ENCODE measurements at regions not wholly inside any gene's neighbourhood (a gene's known extent, or its start where the extent isn't known, plus 50 kb on each side); places are given as distances from the start of the nearest gene placed in this dataset.

- Histone ChIP-seq H3K4me1 (no peaks in the 10 kb centered on the region), H3K27me3 (ENCODE audit: insufficient read depth in 3 of 3, low read length in 2 of 3) (no peaks in the 10 kb centered on the region), H3K9me3 (no peaks in the 10 kb centered on the region), H3K36me3 (ENCODE audit: insufficient read depth in 1 of 2, low read depth in 1 of 2) (no peaks in the 10 kb centered on the region), H3K27ac (no peak overlapping the region), H3K4me3 (no peak overlapping the region)
- TF ChIP-seq CTCF (IDR thresholded peaks at IDR 0.05), result no peak
- 71 to 83% (median 77%) methylated on average over 5 of the region's 5 CpGs for WGBS, 3 donors
- intact Hi-C loops (cut with DNase I), result no loop called here
- DNase-seq, result no peak
- ATAC-seq, result no peak
Observed at GRCh38 chr18:56127322-56128099, 510.9 kb downstream of the TXNL1 start.

- no peak for DNase-seq
- WGBS, 3 donors, result 65 to 74% (median 72%) methylated on average over 2 of the region's 2 CpGs
- Histone ChIP-seq H3K27me3 (ENCODE audit: insufficient read depth in 3 of 3, low read length in 2 of 3) (no peaks in the 10 kb centered on the region), H3K9me3 (no peaks in the 10 kb centered on the region), H3K4me3 (no peak overlapping the region), H3K27ac (no peak overlapping the region), H3K4me1 (no peaks in the 10 kb centered on the region), H3K36me3 (ENCODE audit: insufficient read depth in 1 of 2, low read depth in 1 of 2) (no peaks in the 10 kb centered on the region)
- TF ChIP-seq CTCF (IDR thresholded peaks at IDR 0.05), result no peak
- intact Hi-C loops (cut with DNase I), result no loop called here
- no peak for ATAC-seq
Observed at GRCh38 chr18:56124186-56124585, 514.2 kb downstream of the TXNL1 start.

DNA sequence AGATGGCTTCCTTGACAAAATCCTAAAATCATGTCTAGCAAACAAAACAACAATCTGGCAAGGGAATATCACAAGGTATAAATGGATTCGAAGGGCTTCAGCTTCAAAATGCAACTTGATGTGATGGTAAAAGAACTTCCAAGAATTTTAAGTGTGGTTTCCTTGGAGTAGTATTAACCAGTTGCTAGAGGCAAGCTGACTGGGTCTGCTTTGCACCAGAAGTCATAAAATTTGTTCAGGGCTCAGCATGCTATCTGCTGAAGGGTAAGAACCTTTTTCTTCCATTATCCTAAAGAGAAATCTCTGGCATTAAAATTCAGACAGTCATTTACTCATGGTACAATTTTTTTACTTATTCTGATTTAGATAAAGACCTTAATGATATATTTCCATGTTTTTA is 516.7 kb downstream of the TXNL1 start:
- intact Hi-C loops (cut with DNase I), result no loop called here
- 85 to 97% (median 94%) methylated on average over 1 of the region's 1 CpG for WGBS, 3 donors
- ATAC-seq, result no peak

GRCh38 chr18:56120782-56121181 is 517.6 kb downstream of the TXNL1 start:
- Histone ChIP-seq H3K27ac (no peak overlapping the region), H3K9me3 (no peaks in the 10 kb centered on the region), H3K4me3 (no peak overlapping the region), H3K36me3 (ENCODE audit: insufficient read depth in 1 of 2, low read depth in 1 of 2) (no peaks in the 10 kb centered on the region), H3K4me1 (no peaks in the 10 kb centered on the region), H3K27me3 (ENCODE audit: insufficient read depth in 3 of 3, low read length in 2 of 3) (no peaks in the 10 kb centered on the region)
- DNase-seq, result no peak
- no peak for TF ChIP-seq CTCF (IDR thresholded peaks at IDR 0.05)
- WGBS, 3 donors, result 93 to 97% (median 94%) methylated on average over 3 of the region's 3 CpGs
- intact Hi-C loops (cut with DNase I), result no loop called here
- ATAC-seq, result no peak

More for the DNA sequence above, 516.7 kb downstream of the TXNL1 start:
- no peak for DNase-seq
- no peak for TF ChIP-seq CTCF (IDR thresholded peaks at IDR 0.05)
- H3K27me3 ChIP-seq (ENCODE audit: insufficient read depth in 3 of 3, low read length in 2 of 3), result no peaks in the 10 kb centered on the region
- no peak overlapping the region for H3K27ac ChIP-seq
- no peaks in the 10 kb centered on the region for H3K9me3 ChIP-seq
- no peaks in the 10 kb centered on the region for H3K4me1 ChIP-seq
- no peak overlapping the region for H3K4me3 ChIP-seq
- H3K36me3 ChIP-seq (ENCODE audit: insufficient read depth in 1 of 2, low read depth in 1 of 2), result no peaks in the 10 kb centered on the region

DNA sequence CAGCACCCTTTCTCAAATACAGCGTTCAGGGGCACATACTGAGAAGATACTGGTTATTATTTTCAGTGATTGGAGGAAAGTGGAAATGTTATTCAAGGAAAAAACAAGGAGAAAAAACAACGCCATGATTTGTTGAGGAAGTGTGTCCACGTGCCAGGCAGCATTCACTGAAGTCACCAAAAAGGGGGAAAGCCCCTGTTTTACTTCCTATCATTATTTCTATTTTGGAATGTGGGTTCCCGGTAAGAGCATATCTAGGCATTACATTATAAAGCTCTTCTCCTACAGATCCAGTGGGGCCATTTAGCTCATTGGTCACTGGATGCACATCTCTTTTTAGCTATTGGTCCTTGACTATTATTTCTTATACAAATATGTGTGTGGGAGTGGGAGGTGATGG is 518.7 kb downstream of the TXNL1 start:
- intact Hi-C loops (cut with DNase I), result no loop called here

More for the DNA sequence above, 518.7 kb downstream of the TXNL1 start:
- Histone ChIP-seq H3K36me3 (ENCODE audit: insufficient read depth in 1 of 2, low read depth in 1 of 2) (no peaks in the 10 kb centered on the region), H3K9me3 (no peaks in the 10 kb centered on the region), H3K4me1 (no peaks in the 10 kb centered on the region), H3K4me3 (no peak overlapping the region), H3K27me3 (ENCODE audit: insufficient read depth in 3 of 3, low read length in 2 of 3) (no peaks in the 10 kb centered on the region), H3K27ac (no peak overlapping the region)
- DNase-seq (no peak), ATAC-seq (no peak)
- WGBS, 3 donors, result 71 to 81% (median 80%) methylated on average over 4 of the region's 4 CpGs
- TF ChIP-seq CTCF (IDR thresholded peaks at IDR 0.05), result no peak

All from psoas muscle (tissue), 7 donors.